RPMI8226 (cell line): ENCODE measurements at regions not wholly inside any gene's neighbourhood (a gene's known extent, or its start where the extent isn't known, plus 50 kb on each side); places are given as distances from the start of the nearest gene placed in this dataset.
"Not testable (repeated sequence)": the region's sequence is repeated elsewhere in the genome, so short reads cannot be mapped to it uniquely, and the experiment has no call there.

Experiments
- DNase-seq: peaks from one replicate; pipeline ENCODE4 v3.0.0-alpha.2; 2015

GRCh38 chr13:70208968-70209367 lies 100.7 kb upstream of the KLHL1 start:
- not testable (repeated sequence) for DNase-seq

- DNase-seq = no peak
Observed at GRCh38 chr13:70206671-70207070, 98.4 kb upstream of the KLHL1 start.

GRCh38 chr13:70203661-70204229 lies 95.5 kb upstream of the KLHL1 start:
- DNase-seq = peak; percentile 29

GRCh38 chr13:70191034-70191433 lies 82.8 kb upstream of the KLHL1 start:
- DNase-seq = no peak

- no peak for DNase-seq
Observed at GRCh38 chr13:70189981-70190380, 81.7 kb upstream of the KLHL1 start.

GRCh38 chr13:70188567-70188966 lies 80.3 kb upstream of the KLHL1 start:
- DNase-seq = no peak

- no peak for DNase-seq
Observed at GRCh38 chr13:70183041-70183440, 74.8 kb upstream of the KLHL1 start.
